IPS-18c (cell line): ENCODE measurements at regions not wholly inside any gene's neighbourhood (a gene's known extent, or its start where the extent isn't known, plus 50 kb on each side); places are given as distances from the start of the nearest gene placed in this dataset.
"Not testable (repeated sequence)": the region's sequence is repeated elsewhere in the genome, so short reads cannot be mapped to it uniquely, and the experiment has no call there.

Experiments used
- H3K4me3 ChIP-seq: 2 replicates; pipeline ENCODE4 v1.7.0; 2013; ENCODE audit warnings: low read depth, mild to moderate bottlenecking, low read length, moderate library complexity; ENCODE audit not compliant: insufficient read depth
- H3K9me3 ChIP-seq: one replicate; pipeline ENCODE4 v1.6.1; 2013; ENCODE audit warnings: mild to moderate bottlenecking, low read length, moderate library complexity; ENCODE audit not compliant: control insufficient read depth, insufficient read depth

DNA sequence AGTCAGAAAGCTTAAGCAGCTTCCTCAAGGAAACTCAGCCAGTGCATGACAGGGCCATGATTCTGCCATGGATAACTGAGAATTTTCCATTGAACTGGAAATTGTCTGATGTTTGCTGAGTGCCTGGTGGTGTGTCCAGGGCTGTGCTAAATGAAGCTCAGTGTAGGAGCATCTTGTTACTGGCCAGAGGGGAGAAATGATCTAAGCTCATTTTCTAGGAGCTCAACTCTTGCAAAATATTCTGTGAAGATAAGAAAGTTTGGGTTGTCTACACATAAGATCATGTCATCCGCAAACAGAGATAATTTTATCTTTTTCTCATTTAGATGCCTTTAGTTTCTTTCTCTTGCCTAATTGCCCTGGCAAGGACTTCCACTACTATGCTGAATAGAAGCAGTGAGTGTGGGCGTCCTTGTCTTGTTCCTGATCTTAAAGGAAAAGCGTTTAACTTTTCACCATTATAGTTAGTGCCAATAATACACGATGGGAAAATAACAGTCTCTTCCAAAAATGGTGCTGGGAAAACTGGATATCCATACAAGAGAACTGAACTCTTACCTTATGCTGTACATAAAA, 108.9 kb downstream of the ATP6V0E2 start:
- H3K9me3 ChIP-seq, result not testable (repeated sequence)

GRCh38 chr7:149986866-149987265, 113.1 kb downstream of the ATP6V0E2 start:
- not testable (repeated sequence) for H3K9me3 ChIP-seq, H3K4me3 ChIP-seq

More for the DNA sequence above, 108.9 kb downstream of the ATP6V0E2 start:
- H3K4me3 ChIP-seq, result not testable (repeated sequence)

DNA sequence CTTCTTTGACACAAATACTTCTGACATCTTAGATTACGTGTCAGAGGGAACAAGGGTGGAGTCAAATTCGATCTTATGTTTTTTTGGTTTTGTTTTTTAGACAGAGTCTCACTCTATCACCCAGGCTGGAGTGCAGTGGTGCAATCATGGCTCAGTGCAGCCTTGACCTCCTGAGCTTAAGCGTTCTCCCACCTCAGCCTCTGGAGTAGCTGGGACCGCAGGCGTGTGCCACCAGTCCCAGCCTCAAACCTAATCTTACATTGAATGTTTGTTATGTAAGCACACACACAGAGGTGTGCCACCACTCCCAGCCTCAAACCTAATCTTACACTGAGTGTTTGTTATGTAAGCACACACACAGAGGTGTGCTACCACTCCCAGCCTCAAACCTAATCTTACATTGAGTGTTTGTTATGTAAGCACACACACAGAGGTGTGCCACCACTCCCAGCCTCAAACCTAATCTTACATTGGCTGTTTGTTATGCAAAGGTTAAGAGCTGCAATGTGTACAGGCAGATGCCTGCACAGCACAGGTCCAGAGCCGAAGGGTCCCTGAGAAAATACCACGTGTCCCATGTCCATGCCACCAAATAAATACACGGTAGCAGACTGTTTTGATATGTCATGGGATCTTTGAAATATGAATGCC, 118.0 kb downstream of the ATP6V0E2 start:
- not testable (repeated sequence) for H3K4me3 ChIP-seq, H3K9me3 ChIP-seq

GRCh38 chr7:149992366-149992765, 118.6 kb downstream of the ATP6V0E2 start:
- not testable (repeated sequence) for H3K9me3 ChIP-seq, H3K4me3 ChIP-seq

DNA sequence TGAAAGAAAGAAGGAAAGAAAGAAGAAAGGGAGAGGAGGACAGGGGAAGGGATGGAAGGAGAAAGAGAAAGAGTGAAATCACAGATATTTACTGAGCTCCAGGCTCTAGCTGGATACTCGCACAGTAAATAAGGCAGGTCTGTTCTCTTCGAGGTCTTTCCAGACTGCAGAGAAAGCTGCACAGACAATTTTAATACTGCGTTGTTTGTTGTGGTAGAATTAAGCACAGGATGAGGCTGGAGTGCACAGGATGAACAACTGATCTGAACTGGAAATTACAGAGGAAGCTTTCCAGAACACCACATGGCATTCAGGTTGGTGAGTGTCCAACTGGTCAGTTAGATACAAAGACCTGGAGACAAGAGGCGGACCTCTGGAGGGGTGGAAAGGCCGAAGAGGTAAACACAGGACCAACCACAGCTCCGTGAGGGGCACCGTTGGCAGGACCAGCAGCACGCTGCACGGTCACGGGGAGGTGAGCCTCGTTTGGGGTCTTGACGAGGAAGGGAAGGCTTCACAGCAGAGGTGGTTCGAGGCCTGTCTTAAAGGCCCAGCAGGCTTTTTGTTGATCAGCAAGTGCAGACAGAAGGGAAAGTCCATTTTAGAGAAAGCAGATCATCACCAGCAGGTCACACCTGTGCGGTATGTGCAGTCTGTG, 121.7 kb downstream of the ATP6V0E2 start:
- not testable (repeated sequence) for H3K4me3 ChIP-seq, H3K9me3 ChIP-seq

DNA sequence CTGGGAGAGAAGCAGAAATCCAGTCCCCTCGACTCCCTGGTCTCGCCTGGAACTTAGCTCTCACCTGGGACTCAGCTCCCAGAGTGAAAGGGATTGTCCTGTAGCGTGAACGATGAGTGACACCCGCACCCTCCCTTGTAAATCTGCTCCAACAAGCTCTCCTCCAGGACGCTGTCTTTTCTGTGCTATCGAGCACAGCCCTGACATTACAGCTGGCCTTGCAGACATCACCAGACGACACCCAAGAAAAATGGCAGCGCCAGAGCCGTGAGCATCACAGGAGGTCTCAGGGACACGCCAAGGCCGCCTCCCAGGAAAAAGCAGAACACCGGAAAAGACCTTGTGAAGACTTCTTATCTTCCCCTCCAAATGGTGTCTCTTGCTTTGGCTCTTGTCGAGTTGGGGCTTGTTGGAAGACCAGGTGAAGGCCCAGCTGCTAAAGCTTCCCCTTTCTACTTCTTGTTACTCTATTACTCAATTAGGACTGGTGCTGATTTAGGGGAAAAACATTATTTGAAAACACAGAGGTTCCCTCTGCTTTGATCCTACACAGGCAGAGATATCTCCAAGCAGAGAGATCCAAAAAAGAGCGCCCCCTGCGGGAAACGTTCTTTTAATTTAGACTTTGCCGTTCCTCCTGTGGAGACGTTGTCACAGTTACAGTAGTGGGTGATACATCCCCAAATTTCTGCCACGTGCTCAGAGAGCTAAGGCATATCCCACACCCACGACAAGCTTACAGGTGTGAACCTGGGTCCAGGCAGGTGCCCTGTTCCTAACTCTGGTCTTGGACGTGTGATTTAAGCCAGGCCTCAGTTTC, 127.2 kb downstream of the ATP6V0E2 start:
- H3K9me3 ChIP-seq, H3K4me3 ChIP-seq: not testable (repeated sequence)

DNA sequence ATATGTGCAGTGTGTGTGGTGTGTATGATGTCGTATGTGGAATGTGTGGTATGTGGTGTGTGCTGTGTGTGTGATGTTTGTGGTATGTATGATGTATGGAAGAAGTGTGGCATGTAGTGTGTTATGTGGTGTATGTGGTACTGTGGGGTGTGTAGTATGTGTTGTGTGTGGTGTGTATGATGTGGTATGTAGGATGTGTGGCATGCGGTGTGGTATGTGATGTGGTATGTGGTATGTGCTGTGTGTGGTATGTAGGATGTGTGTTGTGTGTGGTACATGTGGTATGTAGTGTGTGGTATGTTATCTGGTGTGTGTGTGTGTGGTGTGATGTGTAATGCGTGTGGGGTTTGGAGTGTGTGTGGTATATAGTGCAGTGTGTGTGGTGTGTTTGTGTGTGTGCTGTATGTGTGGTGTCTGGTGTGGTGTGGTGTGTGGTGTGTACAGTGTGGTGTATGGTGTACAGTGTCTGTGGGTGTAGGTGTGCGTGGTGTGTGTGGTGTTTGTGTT, 129.6 kb downstream of the ATP6V0E2 start:
- H3K9me3 ChIP-seq, result peaks cover 2% of the 10 kb centered on the region
- no peak overlapping the region for H3K4me3 ChIP-seq

DNA sequence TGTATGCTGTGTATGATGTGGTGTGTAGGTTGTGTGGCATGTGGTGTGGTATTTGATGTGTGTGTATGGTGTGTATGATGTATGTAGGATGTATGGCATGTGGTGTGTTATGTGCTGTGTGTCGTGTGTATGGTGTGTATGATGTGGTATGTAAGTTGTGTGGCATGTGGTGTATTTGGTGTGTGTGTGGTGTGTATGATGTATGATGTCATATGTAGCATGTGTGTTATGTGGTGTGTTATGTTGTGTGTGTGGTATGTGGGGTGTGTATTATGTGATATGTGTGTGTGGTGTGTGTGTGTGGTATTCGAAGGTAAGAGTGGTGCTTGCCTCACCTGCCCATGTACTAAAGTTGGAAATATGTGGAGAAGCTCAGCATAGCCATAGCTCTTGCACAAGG, 130.2 kb downstream of the ATP6V0E2 start:
- H3K9me3 ChIP-seq, result not testable (repeated sequence)

GRCh38 chr7:150004843-150005242, 131.1 kb downstream of the ATP6V0E2 start:
- H3K4me3 ChIP-seq, H3K9me3 ChIP-seq: not testable (repeated sequence)

More for the DNA sequence above, 130.2 kb downstream of the ATP6V0E2 start:
- H3K4me3 ChIP-seq, result not testable (repeated sequence)

DNA sequence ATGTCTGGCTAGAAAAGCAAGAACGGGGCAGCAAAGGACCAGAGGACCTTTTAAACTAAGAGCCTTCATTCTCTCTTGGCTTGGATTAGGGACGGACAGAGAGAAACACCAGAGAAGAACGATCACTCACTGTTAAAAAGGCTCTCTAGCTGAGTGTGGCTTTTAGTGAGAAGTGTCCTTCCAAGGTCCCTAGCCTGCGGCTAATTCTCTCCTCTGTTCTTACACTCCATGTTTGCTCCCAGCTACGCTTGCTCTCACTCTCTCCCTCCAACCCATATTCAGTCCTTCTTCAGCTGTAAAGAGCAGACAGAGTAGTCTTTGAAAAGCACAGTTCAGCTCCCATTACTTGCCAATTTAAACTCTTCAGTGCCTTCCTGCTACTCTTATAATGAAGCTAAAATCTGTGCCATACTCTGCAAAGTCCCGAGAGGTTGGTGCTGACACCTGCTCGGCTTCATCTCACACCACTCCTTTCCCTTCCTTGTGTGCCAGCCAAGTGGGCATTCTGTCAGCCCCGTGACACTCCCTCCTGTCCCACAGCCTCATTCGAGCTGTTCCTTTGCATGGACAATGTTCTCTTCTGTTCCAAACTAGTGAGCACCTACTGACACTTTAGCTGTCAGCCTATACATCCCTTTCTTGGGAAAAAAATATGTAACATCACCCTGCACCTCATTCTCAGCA, 136.0 kb downstream of the ATP6V0E2 start:
- not testable (repeated sequence) for H3K4me3 ChIP-seq, H3K9me3 ChIP-seq

- H3K9me3 ChIP-seq, H3K4me3 ChIP-seq: not testable (repeated sequence)
Observed at GRCh38 chr7:150016651-150017189, 143.0 kb downstream of the ATP6V0E2 start.

- not testable (repeated sequence) for H3K4me3 ChIP-seq, H3K9me3 ChIP-seq
Observed at GRCh38 chr7:150020210-150020609, 146.4 kb downstream of the ATP6V0E2 start.

GRCh38 chr7:150024550-150025490, 151.1 kb downstream of the ATP6V0E2 start:
- H3K9me3 ChIP-seq, H3K4me3 ChIP-seq: not testable (repeated sequence)

GRCh38 chr7:150025802-150026201, 152.0 kb downstream of the ATP6V0E2 start:
- H3K4me3 ChIP-seq, H3K9me3 ChIP-seq: not testable (repeated sequence)

DNA sequence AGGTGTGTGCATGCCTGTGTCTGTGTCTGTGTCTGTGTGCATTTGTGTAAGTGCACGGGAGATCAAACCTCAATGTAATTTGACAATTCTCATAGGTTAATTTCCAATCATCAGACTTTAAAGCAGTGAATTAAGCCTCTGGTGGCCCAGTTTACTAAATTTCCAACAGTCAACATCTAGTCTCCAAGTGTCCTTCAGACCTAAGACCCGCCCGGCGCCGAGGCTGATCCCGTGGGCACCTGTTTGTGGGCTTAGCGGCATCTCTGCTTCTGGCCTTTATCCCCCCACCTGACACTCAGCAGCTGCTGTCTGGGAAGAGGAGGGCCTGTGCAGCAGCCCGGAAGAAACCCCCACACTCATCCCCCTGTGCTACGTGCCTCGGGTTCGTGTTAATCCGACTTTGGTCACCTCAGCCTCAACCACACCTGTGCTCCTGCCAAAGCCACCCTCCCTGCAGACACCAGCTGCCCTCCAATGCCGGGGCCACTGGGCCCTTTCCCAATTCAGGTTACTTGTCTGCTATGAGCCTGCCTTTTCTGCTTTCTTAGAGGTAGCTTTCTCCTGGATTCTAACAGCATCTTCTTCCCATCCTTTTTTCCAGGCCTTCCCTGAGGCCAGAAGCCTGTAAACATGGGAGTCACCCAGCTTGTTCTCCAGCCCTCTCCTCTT, 154.7 kb downstream of the ATP6V0E2 start:
- not testable (repeated sequence) for H3K4me3 ChIP-seq, H3K9me3 ChIP-seq

DNA sequence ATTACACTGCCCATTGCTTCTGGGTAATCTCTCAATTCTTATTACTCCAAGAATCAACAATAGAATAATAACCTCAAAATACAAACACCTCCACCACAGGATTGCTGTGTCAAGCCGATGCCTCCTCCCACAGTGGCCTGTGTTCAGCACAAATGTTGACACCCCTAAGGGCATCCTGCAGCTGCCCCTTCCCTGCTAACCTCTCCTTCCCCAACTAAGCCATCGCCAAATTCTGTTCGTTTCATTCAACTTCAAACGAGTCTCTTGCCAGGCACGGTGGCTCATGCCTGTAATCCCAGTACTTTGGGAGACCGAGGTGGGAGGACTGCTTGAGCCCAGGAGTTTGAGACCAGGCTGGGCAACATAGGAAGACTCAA, 155.2 kb downstream of the ATP6V0E2 start:
- not testable (repeated sequence) for H3K9me3 ChIP-seq, H3K4me3 ChIP-seq
